ENCODE measurements at regions not wholly inside any gene's neighbourhood (a gene's known extent, or its start where the extent isn't known, plus 50 kb on each side); places are given as distances from the start of the nearest gene placed in this dataset.

DNA sequence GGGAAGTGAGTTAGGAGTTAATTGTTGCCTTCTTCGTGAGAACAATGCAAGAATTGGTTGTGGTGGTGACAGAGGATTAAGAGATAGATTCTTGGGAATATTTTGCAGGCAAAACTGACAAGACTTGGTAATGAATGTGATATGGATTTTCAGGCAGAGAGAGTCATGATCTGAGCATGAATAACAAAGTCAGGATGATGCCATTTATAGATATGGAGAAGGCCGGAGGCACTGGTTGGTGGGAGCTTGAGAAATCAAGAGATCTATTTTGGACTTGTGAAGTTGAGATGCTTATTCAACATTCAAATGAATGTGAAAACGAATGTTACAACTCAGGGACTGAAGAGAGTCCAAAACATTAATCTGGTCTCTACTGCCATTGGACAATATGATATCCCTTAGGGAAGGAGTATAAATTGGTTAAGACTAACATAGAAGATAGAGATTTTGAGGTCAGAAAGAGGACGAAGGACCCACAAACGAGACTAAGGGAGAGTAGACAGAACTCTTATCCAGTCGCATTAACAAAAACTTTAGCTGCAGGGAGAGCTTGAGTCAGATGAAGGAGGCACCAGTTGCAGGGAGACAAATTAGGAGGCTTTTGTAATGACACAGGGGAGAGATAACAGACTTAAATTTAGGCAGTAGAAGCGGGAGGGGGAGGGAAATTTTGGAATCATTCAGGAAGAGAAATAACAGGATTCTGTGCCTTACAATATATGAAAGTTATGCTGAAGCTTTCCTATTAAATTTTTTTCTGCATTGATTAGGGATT lies 1090.6 kb downstream of the GALC start:
- no peak overlapping the region for H3K4me3 ChIP-seq (ENCODE audit: low read length)
- H3K9me2 ChIP-seq (replicated peaks; ENCODE audit: insufficient read depth, low read length), result no peaks in the 10 kb centered on the region
- H3K4me1 ChIP-seq (ENCODE audit: low read length), result no peaks in the 10 kb centered on the region
- no peak for TF ChIP-seq EZH2 (optimal IDR thresholded peaks at IDR 0.05; ENCODE audit: low read depth, low read length)
- no peaks in the 10 kb centered on the region for H3K9me3 ChIP-seq (replicated peaks; ENCODE audit: insufficient read depth, low read length)
- no peaks in the 10 kb centered on the region for H3K27me3 ChIP-seq (replicated peaks; ENCODE audit: insufficient read depth, low read length)
- H2AFZ ChIP-seq (ENCODE audit: low read length), result no peak overlapping the region
- H4K20me1 ChIP-seq (ENCODE audit: insufficient read depth, low read length), result no peaks in the 10 kb centered on the region
- H3K79me2 ChIP-seq (ENCODE audit: low read length), result no peaks in the 10 kb centered on the region
- no peaks in the 10 kb centered on the region for H3K36me3 ChIP-seq (replicated peaks; ENCODE audit: insufficient read depth, low read length)
- DNase-seq, result no peak
- H3F3A ChIP-seq (ENCODE audit: insufficient read depth, low read length), result no peaks in the 10 kb centered on the region
- no peak overlapping the region for H3K27ac ChIP-seq (ENCODE audit: low read length)
- no peak overlapping the region for H3K4me2 ChIP-seq (ENCODE audit: low read depth, low read length)
- no peak overlapping the region for H3K9ac ChIP-seq (ENCODE audit: low read length)

DNA sequence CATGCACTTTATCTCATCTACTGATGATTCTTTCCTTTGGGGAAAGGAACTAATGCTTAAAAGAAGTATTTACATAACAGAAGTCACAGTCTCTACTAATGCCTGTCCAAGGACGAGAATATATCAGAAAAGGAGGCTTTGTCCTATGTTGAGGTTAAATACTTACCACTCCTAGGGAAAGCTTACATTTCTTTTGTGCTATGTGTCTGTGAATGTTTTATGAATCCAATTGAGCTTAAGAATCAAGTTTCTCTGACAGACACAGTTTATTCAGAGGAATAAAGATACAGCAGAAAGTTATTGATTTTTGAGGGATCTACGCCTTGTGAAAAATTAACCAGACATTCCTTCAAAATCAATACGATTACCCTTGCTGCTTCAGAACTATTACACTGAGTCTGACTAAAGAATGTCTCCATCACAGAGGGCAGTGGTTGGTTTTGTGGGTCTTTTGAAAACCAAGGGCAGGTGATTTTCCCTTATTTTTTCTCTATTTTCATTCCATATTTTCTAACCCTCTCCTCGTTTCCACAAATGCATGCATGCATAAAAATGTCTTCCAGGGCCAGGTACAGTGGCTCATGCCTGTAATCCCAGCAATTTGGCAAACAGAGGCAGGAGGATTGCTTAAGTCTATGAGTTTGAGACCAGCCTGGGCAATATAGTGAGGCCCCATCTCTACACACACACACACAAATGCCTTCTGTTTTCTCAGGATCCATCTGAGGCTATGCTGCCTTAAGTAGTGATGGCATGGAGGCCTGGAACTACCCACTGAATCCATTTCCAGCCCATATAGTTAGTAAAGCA lies 1095.1 kb downstream of the GALC start:
- Histone ChIP-seq H3K9me2 (replicated peaks; ENCODE audit: insufficient read depth, low read length) (no peaks in the 10 kb centered on the region), H2AFZ (ENCODE audit: low read length) (no peak overlapping the region), H3K4me2 (ENCODE audit: low read depth, low read length) (no peak overlapping the region), H3K4me1 (ENCODE audit: low read length) (no peaks in the 10 kb centered on the region), H3K27ac (ENCODE audit: low read length) (no peak overlapping the region), H3K79me2 (ENCODE audit: low read length) (no peaks in the 10 kb centered on the region), H3K36me3 (replicated peaks; ENCODE audit: insufficient read depth, low read length) (no peaks in the 10 kb centered on the region), H3K4me3 (ENCODE audit: low read length) (no peak overlapping the region), H4K20me1 (ENCODE audit: insufficient read depth, low read length) (no peaks in the 10 kb centered on the region), H3K9ac (ENCODE audit: low read length) (no peak overlapping the region), H3K27me3 (replicated peaks; ENCODE audit: insufficient read depth, low read length) (no peaks in the 10 kb centered on the region), H3F3A (ENCODE audit: insufficient read depth, low read length) (no peaks in the 10 kb centered on the region), H3K9me3 (replicated peaks; ENCODE audit: insufficient read depth, low read length) (no peaks in the 10 kb centered on the region)
- TF ChIP-seq EZH2phosphoT487 (IDR thresholded peaks at IDR 0.05; ENCODE audit: low read length), result no peak
- TF ChIP-seq, protein P1, sequence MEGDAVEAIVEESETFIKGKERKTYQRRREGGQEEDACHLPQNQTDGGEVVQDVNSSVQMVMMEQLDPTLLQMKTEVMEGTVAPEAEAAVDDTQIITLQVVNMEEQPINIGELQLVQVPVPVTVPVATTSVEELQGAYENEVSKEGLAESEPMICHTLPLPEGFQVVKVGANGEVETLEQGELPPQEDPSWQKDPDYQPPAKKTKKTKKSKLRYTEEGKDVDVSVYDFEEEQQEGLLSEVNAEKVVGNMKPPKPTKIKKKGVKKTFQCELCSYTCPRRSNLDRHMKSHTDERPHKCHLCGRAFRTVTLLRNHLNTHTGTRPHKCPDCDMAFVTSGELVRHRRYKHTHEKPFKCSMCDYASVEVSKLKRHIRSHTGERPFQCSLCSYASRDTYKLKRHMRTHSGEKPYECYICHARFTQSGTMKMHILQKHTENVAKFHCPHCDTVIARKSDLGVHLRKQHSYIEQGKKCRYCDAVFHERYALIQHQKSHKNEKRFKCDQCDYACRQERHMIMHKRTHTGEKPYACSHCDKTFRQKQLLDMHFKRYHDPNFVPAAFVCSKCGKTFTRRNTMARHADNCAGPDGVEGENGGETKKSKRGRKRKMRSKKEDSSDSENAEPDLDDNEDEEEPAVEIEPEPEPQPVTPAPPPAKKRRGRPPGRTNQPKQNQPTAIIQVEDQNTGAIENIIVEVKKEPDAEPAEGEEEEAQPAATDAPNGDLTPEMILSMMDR (IDR thresholded peaks at IDR 0.05; ENCODE audit: low read length), result no peak
- no peak for TF ChIP-seq EZH2 (optimal IDR thresholded peaks at IDR 0.05; ENCODE audit: low read depth, low read length)
- no peak for DNase-seq

- no peak for TF ChIP-seq EZH2 (optimal IDR thresholded peaks at IDR 0.05; ENCODE audit: low read depth, low read length)
- TF ChIP-seq, protein P1 (IDR thresholded peaks at IDR 0.05; ENCODE audit: low read length), result no peak
- TF ChIP-seq EZH2phosphoT487 (IDR thresholded peaks at IDR 0.05; ENCODE audit: low read length), result no peak
- no peak overlapping the region for H3K4me2 ChIP-seq (ENCODE audit: low read depth, low read length)
- H3K36me3 ChIP-seq (replicated peaks; ENCODE audit: insufficient read depth, low read length), result no peaks in the 10 kb centered on the region
- no peaks in the 10 kb centered on the region for H3K27me3 ChIP-seq (replicated peaks; ENCODE audit: insufficient read depth, low read length)
- H2AFZ ChIP-seq (ENCODE audit: low read length), result no peak overlapping the region
- no peaks in the 10 kb centered on the region for H3K79me2 ChIP-seq (ENCODE audit: low read length)
- H3K27ac ChIP-seq (ENCODE audit: low read length), result no peak overlapping the region
- H4K20me1 ChIP-seq (ENCODE audit: insufficient read depth, low read length), result no peaks in the 10 kb centered on the region
- H3K4me3 ChIP-seq (ENCODE audit: low read length), result no peak overlapping the region
- H3K9me3 ChIP-seq (replicated peaks; ENCODE audit: insufficient read depth, low read length), result no peaks in the 10 kb centered on the region
- H3F3A ChIP-seq (ENCODE audit: insufficient read depth, low read length), result no peaks in the 10 kb centered on the region
- H3K9ac ChIP-seq (ENCODE audit: low read length), result no peak overlapping the region
- H3K9me2 ChIP-seq (replicated peaks; ENCODE audit: insufficient read depth, low read length), result no peaks in the 10 kb centered on the region
- no peak for DNase-seq
- H3K4me1 ChIP-seq (ENCODE audit: low read length), result no peaks in the 10 kb centered on the region
These were observed 1095.8 kb downstream of the GALC start for GRCh38 chr14:86897224-86897623.
